Ammon's horn (tissue), 1 donor: ENCODE measurements at regions not wholly inside any gene's neighbourhood (a gene's known extent, or its start where the extent isn't known, plus 50 kb on each side); places are given as distances from the start of the nearest gene placed in this dataset.

Experiments
- DNase-seq: peaks from one replicate; pipeline ENCODE4 v3.0.0-alpha.2; 2016; ENCODE audit warnings: low spot score

- DNase-seq: no peak
Measured at GRCh38 chr7:52897288-52897687, 138.1 kb upstream of the POM121L12 start.

GRCh38 chr7:52877240-52877639 lies 158.2 kb upstream of the POM121L12 start:
- DNase-seq: no peak

GRCh38 chr7:52876402-52876801 lies 159.0 kb upstream of the POM121L12 start:
- DNase-seq: no peak

GRCh38 chr7:52863652-52864051 lies 171.8 kb upstream of the POM121L12 start:
- no peak for DNase-seq

GRCh38 chr7:52862321-52862720 lies 173.1 kb upstream of the POM121L12 start:
- no peak for DNase-seq

- DNase-seq: no peak
Measured at GRCh38 chr7:52857367-52857766, 178.1 kb upstream of the POM121L12 start.

- DNase-seq: no peak
Measured at GRCh38 chr7:52854681-52855080, 180.8 kb upstream of the POM121L12 start.

GRCh38 chr7:52851547-52851946 lies 183.9 kb upstream of the POM121L12 start:
- no peak for DNase-seq

- no peak for DNase-seq
Measured at GRCh38 chr7:52843436-52843835, 192.0 kb upstream of the POM121L12 start.

- no peak for DNase-seq
Measured at GRCh38 chr7:52842202-52842900, 193.1 kb upstream of the POM121L12 start.

- no peak for DNase-seq
Measured at GRCh38 chr7:52838981-52839411, 196.4 kb upstream of the POM121L12 start.

- no peak for DNase-seq
Measured at GRCh38 chr7:52831321-52831720, 204.1 kb upstream of the POM121L12 start.

- DNase-seq: no peak
Measured at GRCh38 chr7:52830801-52831200, 204.6 kb upstream of the POM121L12 start.

GRCh38 chr7:52826515-52827265 lies 208.7 kb upstream of the POM121L12 start:
- DNase-seq: no peak

GRCh38 chr7:52825611-52826010 lies 209.8 kb upstream of the POM121L12 start:
- no peak for DNase-seq

GRCh38 chr7:52811537-52811936 lies 223.9 kb upstream of the POM121L12 start:
- DNase-seq: no peak

GRCh38 chr7:52799817-52800216 lies 235.6 kb upstream of the POM121L12 start:
- DNase-seq: no peak

- no peak for DNase-seq
Measured at GRCh38 chr7:52797801-52798200, 237.6 kb upstream of the POM121L12 start.

- DNase-seq: no peak
Measured at GRCh38 chr7:52794621-52795020, 240.8 kb upstream of the POM121L12 start.

GRCh38 chr7:52791176-52791700 lies 244.2 kb upstream of the POM121L12 start:
- no peak for DNase-seq

GRCh38 chr7:52786174-52786573 lies 249.3 kb upstream of the POM121L12 start:
- no peak for DNase-seq

GRCh38 chr7:52782348-52782747 lies 253.1 kb upstream of the POM121L12 start:
- DNase-seq: no peak

GRCh38 chr7:52781250-52781649 lies 254.2 kb upstream of the POM121L12 start:
- no peak for DNase-seq
